ENCODE measurements at regions not wholly inside any gene's neighbourhood (a gene's known extent, or its start where the extent isn't known, plus 50 kb on each side); places are given as distances from the start of the nearest gene placed in this dataset.

GRCh38 chr10:131629026-131629770, 271.6 kb upstream of the PPP2R2D start:
- H3K4me1 Mint-ChIP-seq = no peaks in the 10 kb centered on the region
- no peak overlapping the region for H3K14ac ChIP-seq (ENCODE audit: insufficient read depth, low read length)
- no peak overlapping the region for H2BK20ac ChIP-seq (ENCODE audit: low read depth, low read length, poor library complexity, severe bottlenecking)
- H3K23ac ChIP-seq (ENCODE audit: insufficient read length, low read depth, low read length) = no peak overlapping the region
- peaks cover 22 to 24% of the 10 kb centered on the region in 2 experiments for H3K9me3 Mint-ChIP-seq
- no peaks in the 10 kb centered on the region for H3K79me2 ChIP-seq (ENCODE audit: insufficient read depth, low read length)
- DNase-seq = no peak
- H3K27ac Mint-ChIP-seq = no peak overlapping the region
- no peak overlapping the region for H3K9ac ChIP-seq (ENCODE audit: extremely low read depth, insufficient read length, low read length)
- H3K27me3 ChIP-seq (ENCODE audit: insufficient read depth, low read length) = no peaks in the 10 kb centered on the region
- TF ChIP-seq CTCF (conservative IDR thresholded peaks at IDR 0.05) = no peak
- no peak overlapping the region for H2BK12ac ChIP-seq (ENCODE audit: insufficient read length, low read depth, low read length)
- no peak overlapping the region for H2AK5ac ChIP-seq (ENCODE audit: insufficient read length, low read length)
- no peaks in the 10 kb centered on the region for H3K4me1 ChIP-seq (ENCODE audit: insufficient read depth, low read length)
- H3T11ph ChIP-seq (ENCODE audit: low read length) = no peak overlapping the region
- peaks cover 5% of the 10 kb centered on the region; the same call in 1 of the 2 replicates for H3K27me3 Mint-ChIP-seq (ENCODE audit: low read depth)
- H4K91ac ChIP-seq (ENCODE audit: insufficient read length, low read depth, low read length) = no peak overlapping the region
- H3K4me2 ChIP-seq (ENCODE audit: insufficient read depth, insufficient read length, low read length) = no peak overlapping the region
- H3K18ac ChIP-seq (ENCODE audit: insufficient read length, low read depth, low read length) = no peak overlapping the region
- no CpG with 5 or more reads among the region's 4 CpGs for WGBS (ENCODE audit: extremely low coverage, insufficient read length, low lambda C conversion rate)
- H3K56ac ChIP-seq (ENCODE audit: insufficient read length, low read depth, low read length) = no peak overlapping the region
- H3K4me3 Mint-ChIP-seq = no peak overlapping the region
- no peak overlapping the region for H2BK15ac ChIP-seq (ENCODE audit: low read depth, low read length)
- no peak overlapping the region for H3K27ac ChIP-seq (ENCODE audit: insufficient read length, low read depth, low read length)
- no peak overlapping the region for H4K8ac ChIP-seq (replicated peaks; ENCODE audit: insufficient read length, low read depth, low read length)
- H3K36me3 Mint-ChIP-seq (ENCODE audit: insufficient read depth in 1 of 3, low read depth in 3 of 3) = peaks cover 0 to 19% (median 4%) of the 10 kb centered on the region in 3 experiments; a peak in 4 of 7 replicates
- H2BK5ac ChIP-seq (ENCODE audit: insufficient read length, low read length) = no peak overlapping the region
- H2BK120ac ChIP-seq (ENCODE audit: low read depth, low read length, poor library complexity, severe bottlenecking) = no peak overlapping the region
- H3K9me3 ChIP-seq (ENCODE audit: control insufficient read depth, low read depth, low read length) = no peaks in the 10 kb centered on the region
- no peak overlapping the region for H4K5ac ChIP-seq (ENCODE audit: insufficient read length, low read depth, low read length)
- H2AFZ ChIP-seq (ENCODE audit: low read length) = no peak overlapping the region
- no peaks in the 10 kb centered on the region for H3K23me2 ChIP-seq (ENCODE audit: insufficient read length, low read depth, low read length, poor library complexity, severe bottlenecking)
- no peaks in the 10 kb centered on the region for H4K20me1 ChIP-seq (ENCODE audit: control insufficient read depth, insufficient read depth, insufficient read length)
- no peak overlapping the region for H3K4ac ChIP-seq (ENCODE audit: low read depth, low read length)
- H3K79me1 ChIP-seq (ENCODE audit: insufficient read depth, low read depth, low read length, poor library complexity, severe bottlenecking) = no peaks in the 10 kb centered on the region
